CD4-positive, alpha-beta T cell treated with Interleukin-6 for 4 hours (primary cell): ENCODE measurements at regions not wholly inside any gene's neighbourhood (a gene's known extent, or its start where the extent isn't known, plus 50 kb on each side); places are given as distances from the start of the nearest gene placed in this dataset.
"Not testable (repeated sequence)": the region's sequence is repeated elsewhere in the genome, so short reads cannot be mapped to it uniquely, and the experiment has no call there.

Source experiments
- DNase-seq: peaks from one replicate; pipeline ENCODE4 v3.0.0-alpha.2; 2020; ENCODE audit warnings: mixed read lengths

DNA sequence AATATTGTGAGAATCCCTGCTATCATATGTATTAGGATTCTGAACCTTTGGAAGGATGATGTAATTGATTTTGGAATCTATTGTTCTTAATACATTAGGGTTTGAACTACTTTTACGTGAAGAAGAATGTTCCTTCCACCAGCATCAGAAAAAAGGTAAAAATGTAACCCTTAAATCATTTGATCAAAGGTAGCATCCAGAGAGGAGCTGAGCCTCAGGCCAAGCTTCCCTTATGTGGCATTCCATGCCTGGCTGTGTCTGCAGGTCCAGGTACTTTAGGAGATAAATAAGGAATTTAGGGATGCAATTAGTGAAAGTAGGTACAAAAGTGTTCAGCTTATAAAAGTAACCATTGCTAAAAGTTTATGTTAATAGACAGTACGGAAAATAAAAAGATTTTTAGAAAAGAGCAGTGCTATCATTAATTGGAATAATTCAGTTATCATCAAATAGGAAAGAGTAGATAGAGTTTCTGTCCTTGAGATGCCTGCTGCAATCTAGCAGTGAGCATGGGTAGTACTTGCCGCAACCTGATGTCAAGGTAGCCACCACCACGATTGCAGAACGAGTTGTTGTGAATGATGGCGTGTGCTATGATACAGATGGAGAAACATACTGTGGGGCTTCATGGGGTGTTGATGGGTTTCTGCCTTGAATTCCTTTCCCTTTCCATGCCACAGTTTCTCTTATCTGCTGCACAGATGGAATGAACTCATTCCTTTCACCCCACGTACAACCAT lies 228.8 kb downstream of the GATA3 start:
- no peak for DNase-seq

- no peak for DNase-seq
Measured at GRCh38 chr10:8283986-8284385, 229.5 kb downstream of the GATA3 start.

DNA sequence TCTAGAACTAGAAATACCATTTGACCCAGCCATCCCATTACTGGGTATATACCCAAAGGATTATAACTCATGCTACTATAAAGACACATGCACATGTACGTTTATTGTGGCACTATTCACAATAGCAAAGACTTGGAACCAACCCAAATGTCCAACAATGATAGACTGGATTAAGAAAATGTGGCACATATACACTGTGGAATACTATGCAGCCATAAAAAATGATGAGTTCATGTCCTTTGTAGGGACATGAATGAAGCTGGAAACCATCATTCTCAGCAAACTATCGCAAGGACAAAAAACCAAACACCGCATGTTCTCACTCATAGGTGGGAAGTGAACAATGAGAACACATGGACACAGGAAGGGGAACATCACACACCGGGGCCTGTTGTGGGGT lies 231.5 kb downstream of the GATA3 start:
- DNase-seq, result not testable (repeated sequence)

DNA sequence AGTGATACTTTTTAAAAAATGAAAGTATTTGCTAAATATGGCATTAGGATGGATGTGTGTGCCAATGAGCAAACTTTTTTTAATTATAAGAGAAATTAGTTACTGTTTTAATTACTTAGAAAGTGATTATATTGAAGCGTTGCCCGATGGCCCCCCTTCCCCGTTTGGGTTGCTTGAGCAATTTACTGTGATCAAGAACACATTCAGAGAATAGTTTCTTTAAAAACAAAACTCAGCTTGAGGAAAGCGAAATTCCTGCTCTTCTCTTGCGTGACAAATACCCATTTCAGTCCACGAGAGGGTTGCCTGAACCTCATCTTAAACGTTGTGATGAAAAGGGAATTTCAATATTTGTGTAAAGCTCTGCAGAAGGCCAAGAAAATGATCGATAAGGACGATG lies 234.1 kb downstream of the GATA3 start:
- no peak for DNase-seq

DNA sequence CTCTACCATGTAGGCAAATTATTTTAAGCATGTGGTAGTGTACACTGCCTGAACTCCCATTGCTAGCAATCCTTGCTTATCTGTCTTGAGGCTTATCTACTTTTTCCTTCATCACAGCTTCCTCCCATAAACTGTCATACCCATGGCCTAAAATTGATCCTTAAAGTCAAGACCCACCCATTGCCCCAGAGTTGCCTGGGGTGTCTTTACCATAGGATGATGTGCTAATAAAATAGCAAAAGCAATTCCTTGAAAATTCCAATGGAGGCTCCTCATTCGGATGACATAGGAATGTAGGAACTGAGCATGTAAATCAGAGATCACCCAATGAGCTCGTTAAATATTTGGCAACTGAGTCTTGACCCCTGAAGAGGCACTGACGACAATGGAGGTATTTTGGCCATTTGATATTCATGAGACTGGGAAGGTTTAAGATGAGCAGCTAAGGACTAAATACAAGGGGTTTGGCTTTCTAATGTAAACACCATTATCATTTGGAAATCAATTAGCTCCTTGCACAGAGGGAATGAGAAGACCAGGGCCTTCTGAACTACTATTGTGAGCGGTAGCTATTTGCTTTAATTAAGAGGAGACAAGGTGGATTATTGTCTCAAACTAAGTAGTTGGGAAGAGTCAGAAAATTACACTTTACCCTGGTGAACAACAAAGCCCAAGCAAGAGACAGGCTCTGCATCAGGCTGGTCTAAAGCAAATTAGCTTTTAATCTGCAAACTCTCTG lies 234.9 kb downstream of the GATA3 start:
- DNase-seq, result no peak

DNA sequence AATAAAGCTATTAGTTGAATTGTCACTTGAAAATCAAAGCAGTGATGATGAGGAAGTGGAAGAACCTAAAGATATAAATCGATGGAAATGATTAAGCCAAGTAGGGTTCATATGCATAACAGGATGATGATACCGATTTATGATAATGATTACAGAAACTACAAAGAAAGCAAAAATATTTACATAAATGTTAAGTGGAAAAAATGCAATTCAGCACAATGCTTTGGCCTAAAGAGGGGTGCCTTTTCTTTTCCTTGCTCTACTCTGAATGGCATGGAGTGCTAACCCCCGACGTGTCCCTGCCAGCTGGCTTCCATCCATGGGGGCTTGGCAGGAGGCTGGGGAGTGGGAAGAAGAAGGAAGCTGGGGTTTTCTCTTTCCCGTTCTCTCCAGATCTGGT lies 240.3 kb downstream of the GATA3 start:
- no peak for DNase-seq

DNA sequence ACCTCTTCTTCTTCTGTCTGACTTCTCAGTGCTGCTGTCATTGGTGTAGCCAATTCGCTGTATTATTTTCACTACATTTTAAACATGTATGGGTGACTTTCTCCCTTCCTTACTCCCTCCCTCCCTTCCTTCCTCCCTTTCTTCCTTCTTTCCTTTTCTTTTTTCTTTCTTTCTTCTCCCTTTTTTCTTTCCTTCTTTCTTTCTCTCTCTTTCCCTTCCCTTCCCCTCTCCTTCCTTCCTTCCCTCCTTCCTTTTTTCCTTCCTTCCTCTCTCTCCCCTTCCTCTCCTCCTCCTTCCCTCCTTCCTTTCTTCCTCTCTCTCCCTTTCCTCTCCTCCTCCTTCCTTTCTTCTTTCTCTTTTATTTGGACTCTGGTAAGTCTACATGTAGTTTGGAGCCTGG lies 240.8 kb downstream of the GATA3 start:
- DNase-seq, result no peak

DNA sequence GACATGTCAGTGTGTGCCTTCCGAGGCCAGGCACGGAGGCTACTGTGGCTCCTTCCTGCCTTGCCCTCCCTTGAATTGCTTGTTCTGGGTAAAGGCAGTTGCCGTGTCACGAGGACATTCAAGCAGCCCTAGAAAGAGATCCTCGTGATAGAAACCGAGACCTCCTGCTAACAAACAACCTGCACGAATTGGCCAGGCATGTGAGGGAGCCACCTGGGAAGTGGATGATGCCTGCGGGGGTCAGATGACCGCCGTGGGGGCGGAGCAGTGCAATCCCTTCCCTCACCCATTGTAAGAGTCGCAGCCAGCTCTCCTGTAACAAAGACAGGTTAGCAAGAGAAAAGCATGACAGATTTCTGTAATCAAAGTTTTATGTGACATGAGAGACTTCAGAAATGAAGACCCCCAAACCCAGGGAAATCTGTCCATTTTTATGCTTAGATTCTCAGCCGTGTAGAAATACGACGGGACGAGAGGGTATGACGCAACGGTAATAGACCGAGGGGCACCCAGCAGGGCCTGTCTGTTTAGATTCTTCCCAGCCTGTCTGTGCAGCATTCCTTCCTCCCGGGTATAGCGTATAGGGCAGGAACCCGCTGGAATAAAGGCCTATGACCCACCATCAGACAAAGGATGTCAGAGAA lies 241.7 kb downstream of the GATA3 start:
- DNase-seq, result no peak

GRCh38 chr10:8296734-8297101 lies 242.2 kb downstream of the GATA3 start:
- DNase-seq, result no peak

- no peak for DNase-seq
Measured at GRCh38 chr10:8297107-8297506, 242.6 kb downstream of the GATA3 start.

DNA sequence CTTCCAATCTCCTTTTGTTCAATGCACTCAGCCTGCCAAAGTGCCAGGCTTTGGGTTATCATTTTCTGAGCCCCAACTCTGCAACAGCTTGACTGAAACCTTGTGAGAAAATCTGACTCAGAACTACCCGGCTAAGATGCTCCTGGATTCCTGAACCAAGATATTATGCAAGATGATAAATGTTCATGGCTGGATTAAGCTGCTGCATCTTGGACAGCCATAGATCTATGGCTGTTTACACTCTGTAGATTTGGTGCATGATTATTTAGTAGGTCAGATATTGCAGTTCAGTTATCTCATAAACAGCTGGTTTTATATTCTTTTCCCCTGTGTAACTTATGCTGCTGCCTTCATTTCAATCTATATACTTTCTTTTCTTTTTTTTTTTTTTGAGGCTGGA lies 243.5 kb downstream of the GATA3 start:
- no peak for DNase-seq

DNA sequence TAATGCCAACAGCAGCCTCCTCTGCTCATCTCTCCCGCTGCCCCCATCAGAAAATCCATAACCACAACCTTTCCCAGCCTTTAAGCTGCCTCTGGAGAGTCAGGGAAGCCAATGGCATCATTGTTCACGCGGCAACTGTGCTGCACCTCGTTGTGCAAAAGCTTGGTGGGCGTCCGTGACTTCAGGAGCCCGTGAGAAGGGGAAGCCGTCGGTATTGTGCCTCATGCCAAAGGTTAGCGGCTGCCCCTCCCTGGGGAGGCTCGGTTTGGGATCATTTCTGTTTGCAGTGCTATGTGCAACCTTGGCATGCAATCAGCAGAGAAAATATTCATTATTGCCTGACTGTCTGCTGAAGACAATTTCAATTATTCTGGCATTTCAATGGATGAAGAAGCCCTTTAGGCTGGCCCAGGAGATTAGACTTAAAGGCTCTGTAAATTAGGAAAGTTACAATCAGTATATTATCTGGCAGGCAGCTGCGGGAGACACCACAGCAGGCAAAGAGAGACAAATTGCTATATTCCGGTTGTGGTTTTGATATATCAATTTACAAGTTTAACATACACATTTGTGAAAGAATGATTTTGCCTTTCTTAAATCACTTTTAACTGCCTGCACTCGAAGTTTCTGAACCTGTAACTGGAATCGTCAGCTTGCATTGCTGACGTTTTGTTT lies 244.5 kb downstream of the GATA3 start:
- no peak for DNase-seq

DNA sequence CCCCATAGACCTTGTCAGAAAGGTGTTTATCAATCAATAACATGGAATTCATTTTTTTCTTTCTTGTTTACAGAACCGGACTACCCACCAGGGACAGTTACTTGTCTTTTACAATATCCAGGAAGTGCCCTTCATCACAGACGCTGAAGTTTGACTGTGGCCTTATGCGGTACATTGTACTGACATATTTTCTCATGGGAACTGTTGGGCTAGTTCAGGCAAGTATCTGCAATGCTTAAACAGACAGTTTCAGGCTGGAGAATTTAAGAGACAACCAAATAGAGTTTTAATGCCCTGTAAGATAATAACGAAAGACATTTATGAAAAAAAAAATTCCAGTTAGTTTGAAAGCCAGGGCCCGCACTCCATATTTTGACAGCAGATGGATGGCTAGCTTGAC lies 246.4 kb downstream of the GATA3 start:
- no peak for DNase-seq

GRCh38 chr10:8301333-8301732 lies 246.8 kb downstream of the GATA3 start:
- DNase-seq, result no peak

DNA sequence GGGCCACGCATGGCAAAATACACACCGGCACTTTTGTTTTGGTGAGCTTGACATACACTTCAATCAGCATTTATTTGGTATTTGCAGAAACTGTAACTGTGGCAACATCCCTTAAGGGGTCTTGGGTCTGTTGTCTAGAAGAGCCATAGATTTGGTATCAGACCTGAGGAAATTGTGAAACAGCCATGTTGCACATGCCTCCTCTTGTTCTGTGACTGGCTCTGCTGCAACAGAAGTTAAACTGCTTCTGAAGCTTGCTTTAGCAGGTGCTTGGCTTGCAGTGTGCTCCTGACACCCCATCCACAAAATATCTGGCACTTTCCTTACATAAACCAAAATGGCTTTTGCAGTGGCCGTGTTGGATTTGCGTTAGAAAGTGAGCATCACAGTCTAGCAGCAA lies 247.3 kb downstream of the GATA3 start:
- no peak for DNase-seq

GRCh38 chr10:8302565-8302964 lies 248.1 kb downstream of the GATA3 start:
- DNase-seq, result no peak

DNA sequence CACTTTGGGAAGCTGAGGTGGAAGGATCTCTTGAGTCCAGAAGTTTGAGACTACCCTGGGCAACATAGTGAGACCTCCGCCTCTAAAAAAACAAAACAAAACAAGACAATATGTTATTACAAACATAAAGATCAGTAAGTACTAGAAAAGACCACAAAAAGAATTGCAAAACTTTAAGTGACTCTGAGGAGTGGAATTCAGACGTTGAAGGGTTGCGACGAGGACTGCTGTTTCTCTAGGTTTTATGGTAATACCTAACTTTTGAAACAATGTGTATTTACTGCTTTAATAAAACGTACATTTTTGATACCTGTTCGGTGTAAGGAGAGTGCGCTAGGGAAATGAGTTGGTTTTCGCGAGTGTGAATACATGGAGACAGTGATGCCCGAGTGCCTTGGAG lies 250.4 kb downstream of the GATA3 start:
- no peak for DNase-seq

- DNase-seq, result no peak
Measured at GRCh38 chr10:8305876-8306652, 251.6 kb downstream of the GATA3 start.

- DNase-seq, result no peak
Measured at GRCh38 chr10:8306685-8307364, 252.3 kb downstream of the GATA3 start.

DNA sequence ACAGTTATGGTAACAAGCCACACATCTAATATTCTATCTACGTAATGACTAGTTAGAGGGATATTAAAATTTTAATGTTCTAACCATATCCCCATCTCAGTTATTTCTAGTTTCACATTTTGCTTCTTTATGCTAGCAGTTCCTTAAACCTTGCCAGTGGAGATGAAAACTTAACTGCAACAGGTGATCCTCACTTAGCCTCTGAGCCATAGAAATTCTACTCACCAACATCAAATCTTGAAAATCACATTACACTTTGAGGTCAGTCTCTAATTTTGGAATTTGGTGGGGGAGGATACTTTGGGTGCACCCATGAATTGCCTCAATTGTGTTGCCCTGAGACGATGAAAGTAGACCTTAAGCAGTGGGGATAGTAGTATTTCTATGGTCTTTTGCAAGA lies 256.4 kb downstream of the GATA3 start:
- no peak for DNase-seq

GRCh38 chr10:8311526-8312070 lies 257.1 kb downstream of the GATA3 start:
- no peak for DNase-seq

- DNase-seq, result no peak
Measured at GRCh38 chr10:8312079-8312478, 257.6 kb downstream of the GATA3 start.
